ENCODE measurements at regions not wholly inside any gene's neighbourhood (a gene's known extent, or its start where the extent isn't known, plus 50 kb on each side); places are given as distances from the start of the nearest gene placed in this dataset.
"Not testable (repeated sequence)": the region's sequence is repeated elsewhere in the genome, so short reads cannot be mapped to it uniquely, and the experiment has no call there.

DNA sequence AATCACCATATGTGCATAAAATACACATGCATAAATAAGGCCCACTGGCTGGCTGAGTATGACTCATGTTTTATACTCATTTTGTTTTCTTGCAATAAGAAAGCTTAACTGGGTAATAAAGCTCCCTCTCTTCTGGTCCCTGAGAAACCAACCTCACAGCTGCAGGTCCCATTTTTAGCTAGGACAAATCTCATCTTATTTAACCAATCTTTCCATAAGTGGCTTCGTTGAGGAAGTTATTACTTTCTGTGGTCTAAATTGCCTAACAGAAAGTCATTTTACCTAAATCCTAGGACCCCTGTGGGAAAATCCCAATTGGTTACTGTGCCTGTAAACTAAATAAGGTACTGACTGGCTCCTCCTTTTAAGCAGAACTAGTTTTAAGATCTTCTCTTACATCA is 232.8 kb upstream of the FBXO33 start:
- no peak for DNase-seq (ENCODE audit: low spot score)

DNA sequence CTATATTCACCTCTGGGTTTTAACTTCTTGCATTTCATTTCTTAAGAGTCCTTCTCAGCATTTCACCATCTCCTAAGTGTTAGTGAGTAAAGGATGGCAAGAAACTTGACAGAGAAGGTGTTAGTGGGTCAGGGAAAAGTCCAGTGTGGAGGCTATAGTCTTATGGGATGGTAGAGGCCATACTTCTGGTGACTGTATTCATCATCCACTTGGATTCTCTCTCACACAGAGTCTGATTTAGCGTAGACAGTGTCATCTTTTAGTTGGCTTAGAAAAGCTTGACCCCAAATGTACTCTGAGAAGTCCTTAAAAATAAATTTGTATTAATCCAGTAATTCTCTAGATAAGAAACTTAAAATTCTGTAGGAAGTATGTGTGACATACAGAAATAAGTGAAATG is 232.4 kb upstream of the FBXO33 start:
- no peak for DNase-seq (ENCODE audit: low spot score)

- DNase-seq (ENCODE audit: low spot score), result no peak
These were observed 209.0 kb upstream of the FBXO33 start for GRCh38 chr14:39641224-39641623.

GRCh38 chr14:39639009-39639408 is 206.8 kb upstream of the FBXO33 start:
- not testable (repeated sequence) for DNase-seq (ENCODE audit: low spot score)

DNA sequence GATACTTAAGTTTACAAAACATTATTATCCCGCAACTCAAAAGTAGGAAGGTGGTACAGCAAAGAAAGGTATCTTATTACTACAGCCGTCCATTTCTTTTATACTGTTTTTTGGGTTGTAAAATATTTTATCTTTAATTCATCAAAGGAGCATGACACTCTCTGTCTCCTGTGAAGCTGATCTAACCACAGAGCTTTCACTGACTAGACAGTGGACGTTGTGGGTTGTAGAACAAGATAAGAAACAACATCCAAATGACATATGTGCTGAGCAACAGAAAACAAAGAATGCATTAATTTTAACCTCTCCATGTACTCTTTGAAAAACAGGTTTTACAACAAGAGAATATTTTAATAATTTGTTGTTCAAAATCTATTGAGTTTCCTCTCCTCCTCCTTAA is 195.9 kb upstream of the FBXO33 start:
- DNase-seq (ENCODE audit: low spot score), result no peak

DNA sequence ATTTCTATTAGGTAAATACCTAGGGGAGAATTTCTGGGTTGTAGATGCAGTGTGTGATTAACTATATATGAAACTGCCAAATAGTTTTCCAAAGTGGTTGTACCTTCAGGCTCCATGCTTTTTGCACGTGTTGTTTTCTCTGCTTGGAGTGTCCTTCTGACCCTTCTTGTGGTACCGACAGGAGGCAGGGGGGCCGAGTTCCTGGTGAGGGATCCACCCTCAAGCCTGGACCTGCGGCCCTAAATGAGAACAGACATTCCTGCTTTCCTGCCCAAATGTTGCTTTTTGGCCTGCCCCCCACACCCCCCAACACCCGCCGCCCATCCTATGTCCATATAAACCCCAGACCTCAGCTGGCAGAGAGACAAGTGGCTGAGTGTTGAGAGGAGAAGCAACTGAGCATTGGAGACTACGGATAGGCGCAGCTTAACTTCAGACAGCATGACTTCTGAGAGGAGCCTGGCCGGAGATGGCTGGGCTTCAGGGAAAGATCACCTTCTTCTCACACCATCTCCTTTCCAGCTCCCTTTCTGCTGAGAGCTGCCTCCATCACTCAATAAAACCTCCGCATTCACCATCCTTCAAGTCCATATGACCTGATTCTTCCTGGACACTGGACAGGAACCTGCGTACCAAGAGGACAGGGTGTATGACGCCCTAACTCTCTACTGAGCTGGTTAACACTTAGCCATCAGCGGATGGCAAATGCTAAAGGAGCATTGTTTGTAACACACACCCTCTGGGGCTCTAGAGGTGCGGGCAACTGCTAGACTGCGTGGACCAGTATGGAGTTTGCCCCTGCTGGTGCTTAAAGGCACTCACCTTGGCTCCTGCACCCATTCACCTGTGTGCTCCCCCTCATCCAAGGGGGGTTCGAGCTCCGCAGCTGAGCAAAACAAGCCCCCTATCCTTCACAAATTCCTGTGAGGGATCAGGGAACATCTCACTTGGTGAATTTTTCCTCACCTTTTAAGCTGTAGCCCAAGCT is 194.7 kb upstream of the FBXO33 start:
- no peak for DNase-seq (ENCODE audit: low spot score)

GRCh38 chr14:39621678-39622077 is 189.4 kb upstream of the FBXO33 start:
- no peak for DNase-seq (ENCODE audit: low spot score)

DNA sequence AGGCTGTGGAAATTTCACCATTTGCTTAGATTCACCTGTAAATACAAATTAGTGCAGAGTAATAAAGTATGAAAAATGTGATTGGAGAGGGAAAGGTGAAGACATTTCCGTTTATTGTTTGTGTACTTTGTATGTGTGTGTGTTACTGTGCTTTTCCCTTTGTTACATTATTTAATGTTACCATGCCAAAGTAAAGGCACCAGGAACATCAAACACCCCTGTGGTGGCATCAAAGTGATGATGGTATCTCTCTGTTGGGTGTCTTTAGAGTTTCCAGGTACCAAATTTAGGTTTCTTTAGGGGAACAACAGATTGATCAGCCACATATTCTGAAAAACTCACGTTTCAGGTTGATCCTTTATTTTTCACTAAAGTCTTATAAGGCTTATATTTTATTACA is 189.0 kb upstream of the FBXO33 start:
- DNase-seq (ENCODE audit: low spot score), result no peak

- DNase-seq (ENCODE audit: low spot score), result no peak
These were observed 185.3 kb upstream of the FBXO33 start for GRCh38 chr14:39617537-39617936.

DNA sequence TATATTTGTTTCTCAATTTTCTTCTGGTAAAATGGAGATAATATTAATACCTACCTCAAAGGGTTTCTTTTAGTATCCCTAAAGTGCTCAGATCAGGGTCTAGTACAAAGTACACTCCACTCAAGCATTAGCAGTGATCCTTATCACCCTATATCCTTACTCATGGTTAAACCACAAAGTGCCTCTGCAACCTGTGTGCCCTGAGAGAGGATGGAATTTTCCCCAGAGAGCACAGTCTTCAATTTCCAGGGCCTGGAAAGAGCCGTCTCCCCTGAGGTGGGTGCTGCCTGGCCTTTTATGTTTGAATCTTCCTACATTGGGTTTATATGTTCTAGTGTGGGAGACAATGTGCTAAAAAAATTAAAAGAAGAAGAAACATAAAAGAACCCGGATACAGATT is 183.1 kb upstream of the FBXO33 start:
- no peak for DNase-seq (ENCODE audit: low spot score)

GRCh38 chr14:39614297-39614923 is 182.2 kb upstream of the FBXO33 start:
- no peak for DNase-seq (ENCODE audit: low spot score)

GRCh38 chr14:39609119-39609518 is 176.9 kb upstream of the FBXO33 start:
- no peak for DNase-seq (ENCODE audit: low spot score)

- DNase-seq (ENCODE audit: low spot score), result no peak
These were observed 175.7 kb upstream of the FBXO33 start for GRCh38 chr14:39607978-39608377.

GRCh38 chr14:39603942-39604341 is 171.7 kb upstream of the FBXO33 start:
- no peak for DNase-seq (ENCODE audit: low spot score)

DNA sequence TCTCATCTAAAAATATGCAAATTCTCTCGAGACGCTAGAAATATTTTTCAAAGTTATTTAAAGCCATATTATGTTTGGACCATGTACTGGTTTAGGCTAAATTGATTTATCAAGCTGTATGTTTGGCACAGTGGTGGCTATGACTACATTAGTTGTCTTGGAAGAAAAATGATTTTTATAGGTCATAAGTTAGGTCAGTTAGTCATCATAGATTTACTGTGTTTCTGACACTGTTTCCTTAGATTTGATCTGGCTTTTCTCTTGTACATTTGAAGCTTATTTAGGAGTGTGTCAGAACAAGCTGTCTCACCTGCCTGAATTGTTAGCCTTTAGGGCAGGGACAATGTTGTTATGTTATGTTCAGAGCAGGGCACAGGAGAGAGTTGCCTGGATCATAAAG is 161.1 kb upstream of the FBXO33 start:
- DNase-seq (ENCODE audit: low spot score), result no peak

GRCh38 chr14:39592116-39592789 is 160.0 kb upstream of the FBXO33 start:
- DNase-seq (ENCODE audit: low spot score), result no peak

DNA sequence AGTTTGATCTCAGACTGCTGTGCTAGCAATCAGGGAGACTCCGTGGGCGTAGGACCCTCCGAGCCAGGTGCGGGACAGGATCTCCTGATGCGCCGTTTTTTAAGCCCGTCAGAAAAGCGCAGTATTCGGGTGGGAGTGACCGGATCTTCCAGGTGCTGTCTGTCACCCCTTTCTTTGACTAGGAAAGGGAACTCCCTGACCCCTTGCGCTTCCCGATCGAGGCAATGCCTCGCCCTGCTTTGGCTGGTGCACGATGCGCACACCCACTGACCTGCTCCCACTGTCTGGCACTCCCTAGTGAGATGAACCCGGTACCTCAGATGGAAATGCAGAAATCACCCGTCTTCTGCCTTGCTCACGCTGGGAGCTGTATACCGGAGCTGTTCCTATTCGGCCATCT is 157.6 kb upstream of the FBXO33 start:
- DNase-seq (ENCODE audit: low spot score), result not testable (repeated sequence)

DNA sequence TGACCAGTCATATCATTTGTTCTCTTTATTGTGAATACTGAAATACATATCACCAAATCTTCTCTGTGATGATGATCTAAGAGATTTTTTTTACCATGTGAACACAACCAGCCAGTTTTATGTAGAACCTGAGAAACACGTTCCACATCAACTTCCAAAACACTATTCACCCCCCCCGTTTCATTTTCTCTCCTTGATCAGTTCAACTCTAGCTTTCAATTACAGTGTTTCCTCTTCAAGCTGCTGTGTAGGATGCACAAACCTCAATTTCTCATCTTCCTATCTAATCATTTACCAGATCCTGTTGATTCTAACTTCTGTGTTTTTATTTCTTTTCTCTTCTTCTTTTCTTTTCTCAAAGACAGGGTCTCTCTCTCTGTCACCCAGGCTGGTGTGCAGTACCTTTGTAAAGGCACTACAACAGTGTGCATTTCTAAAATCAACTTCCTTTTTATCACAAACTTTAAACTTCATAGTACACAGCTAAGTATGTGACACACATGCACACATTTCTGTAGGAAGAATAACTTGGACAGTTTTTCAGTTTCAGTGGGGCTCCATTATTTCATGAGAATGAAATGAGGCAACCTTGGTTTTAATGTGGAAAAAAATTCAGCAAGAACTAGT is 149.9 kb upstream of the FBXO33 start:
- no peak for DNase-seq (ENCODE audit: low spot score)

GRCh38 chr14:39581474-39581873 is 149.2 kb upstream of the FBXO33 start:
- no peak for DNase-seq (ENCODE audit: low spot score)

GRCh38 chr14:39580696-39581095 is 148.5 kb upstream of the FBXO33 start:
- DNase-seq (ENCODE audit: low spot score), result no peak

GRCh38 chr14:39576736-39577135 is 144.5 kb upstream of the FBXO33 start:
- DNase-seq (ENCODE audit: low spot score), result no peak

GRCh38 chr14:39576258-39576657 is 144.0 kb upstream of the FBXO33 start:
- no peak for DNase-seq (ENCODE audit: low spot score)

Data from cerebellar cortex (tissue), 1 donor.